Endothelial cell of umbilical vein (primary cell): ENCODE measurements at regions not wholly inside any gene's neighbourhood (a gene's known extent, or its start where the extent isn't known, plus 50 kb on each side); places are given as distances from the start of the nearest gene placed in this dataset.

Experiments
- BruUV-seq: library from RNA; stranded (reverse); fragments of 400-500 nt; replicated peaks from 2 replicates; lab custom pipeline; 2021; lab: Mats Ljungman, UMichigan
- CTCF ChIA-PET: fragments of 300-600, 350-600 bp; sonication (Branson Sonifier 250); formaldehyde crosslinking; loops from one replicate; lab custom pipeline; 2021; ENCODE audit warnings: antibody characterized with exemption, inconsistent platforms; lab: Charles Lee
- POLR2A ChIA-PET: fragments of 300-600, 350-600 bp; sonication (Branson Sonifier 250); formaldehyde crosslinking; loops from one replicate; lab custom pipeline; 2021; ENCODE audit warnings: antibody characterized with exemption, inconsistent platforms; lab: Charles Lee
- DNase-seq: peaks from one replicate; pipeline ENCODE4 v3.0.0-alpha.2; 2011; ENCODE audit warnings: low read depth, low spot score
- FAIRE-seq: peaks from 2 replicates; lab custom pipeline; 2011; peaks lifted over from hg19 to GRCh38; lab: Jason Lieb, UNC
- H2AFZ ChIP-seq: 2 replicates; pipeline ENCODE4 v1.6.0; 2012; ENCODE audit warnings: low read depth, low read length, control low read depth, inconsistent platforms
- H3K27ac ChIP-seq: 2 replicates; pipeline ENCODE4 v1.5.1; 2011; ENCODE audit warnings: low read depth, mild to moderate bottlenecking, control low read depth, low read length, moderate library complexity; ENCODE audit not compliant: insufficient read depth
- H3K27me3 ChIP-seq, 2 experiments: 2 replicates each; pipeline versions ENCODE4 v1.6.0 to v1.6.1; 2011; ENCODE audit warnings: low read length in 2 of 2, mixed read lengths in 1 of 2; ENCODE audit not compliant: control insufficient read depth in 2 of 2, insufficient read depth in 2 of 2
- H3K36me3 ChIP-seq, 2 experiments: 2 replicates in 1 of 2; 3 replicates in 1 of 2; pipeline ENCODE4 v1.5.1; 2011; ENCODE audit warnings: low read length in 2 of 2, mild to moderate bottlenecking in 1 of 2, moderate library complexity in 1 of 2; ENCODE audit not compliant: control insufficient read depth in 2 of 2, insufficient read depth in 2 of 2; ENCODE audit errors: extremely low read depth in 1 of 2
- H3K4me1 ChIP-seq: 3 replicates; pipeline ENCODE4 v1.5.1; 2011; ENCODE audit warnings: mild to moderate bottlenecking, low read length; ENCODE audit not compliant: control insufficient read depth, insufficient read depth; ENCODE audit errors: extremely low read depth
- H3K4me2 ChIP-seq: 2 replicates; pipeline ENCODE4 v1.6.1; 2011; ENCODE audit warnings: low read length, control low read depth, mixed read lengths; ENCODE audit not compliant: insufficient read depth
- H3K4me3 ChIP-seq, 3 experiments: fragments of 200-600 bp in 1 of 3; sonication (generic), shearing (Covaris generic) in 1 of 3; replicated peaks in 1 of 3; 2 replicates each; pipeline ENCODE4 v1.5.1; 2011 to 2016; ENCODE audit warnings: control low read depth in 3 of 3, low read length in 3 of 3, mild to moderate bottlenecking in 2 of 3, inconsistent platforms in 1 of 3, low read depth in 1 of 3, moderate library complexity in 1 of 3; ENCODE audit not compliant: insufficient read depth in 1 of 3
- H3K79me2 ChIP-seq: 2 replicates; pipeline ENCODE4 v1.6.0; 2012; ENCODE audit warnings: low read length, inconsistent platforms; ENCODE audit not compliant: control insufficient read depth, insufficient read depth
- H3K9ac ChIP-seq: replicated peaks from 2 replicates; pipeline ENCODE3; 2011; ENCODE audit warnings: low read length, control low read depth; ENCODE audit not compliant: insufficient read depth; ENCODE audit errors: extremely low read depth
- H3K9me1 ChIP-seq: replicated peaks from 3 replicates; pipeline ENCODE4 v1.6.0; 2011; ENCODE audit warnings: mild to moderate bottlenecking, low read length; ENCODE audit not compliant: control insufficient read depth, insufficient read depth; ENCODE audit errors: extremely low read depth
- H3K9me3 ChIP-seq: replicated peaks from 2 replicates; pipeline ENCODE4 v1.5.1; 2012; ENCODE audit warnings: low read length, inconsistent platforms; ENCODE audit not compliant: control insufficient read depth, insufficient read depth
- H4K20me1 ChIP-seq: replicated peaks from 2 replicates; pipeline ENCODE3; 2011; ENCODE audit warnings: mild to moderate bottlenecking, low read length; ENCODE audit not compliant: control insufficient read depth, insufficient read depth; ENCODE audit errors: extremely low read depth
- CTCF ChIP-seq, 2 donors: IDR thresholded peaks; 1 replicate in 1 of 2; 2 replicates in 1 of 2; pipeline ENCODE4 v1.5.1; 2011; ENCODE audit warnings: low read length in 2 of 2, mild to moderate bottlenecking in 2 of 2, moderate library complexity in 2 of 2, control low read depth in 1 of 2, inconsistent platforms in 1 of 2, low read depth in 1 of 2; ENCODE audit not compliant: insufficient read depth in 1 of 2; ENCODE audit errors: extremely low read depth in 1 of 2
- EZH2 ChIP-seq: IDR thresholded peaks from 2 replicates; pipeline ENCODE4 v1.6.1; 2012; ENCODE audit warnings: borderline replicate concordance, low read depth, mild to moderate bottlenecking, moderate library complexity, low read length, inconsistent platforms; ENCODE audit not compliant: severe bottlenecking
- FOS ChIP-seq: IDR thresholded peaks from 2 replicates; pipeline ENCODE4 v1.6.1; 2011; ENCODE audit warnings: mild to moderate bottlenecking, low read length, moderate library complexity, borderline replicate concordance; ENCODE audit not compliant: insufficient read depth
- GATA2 ChIP-seq: IDR thresholded peaks from 2 replicates; pipeline ENCODE4 v1.7.0; 2011; ENCODE audit warnings: low read depth, mild to moderate bottlenecking, moderate library complexity, mixed read lengths, low read length; ENCODE audit not compliant: insufficient read length, insufficient read depth
- JUN ChIP-seq: IDR thresholded peaks from 2 replicates; pipeline ENCODE4 v1.6.1; 2011; ENCODE audit warnings: borderline replicate concordance, low read depth; ENCODE audit not compliant: insufficient read length, insufficient read depth
- MAX ChIP-seq: IDR thresholded peaks from 2 replicates; pipeline ENCODE4 v1.6.1; 2011; ENCODE audit not compliant: insufficient read depth, insufficient read length
- MYC ChIP-seq: IDR thresholded peaks from one replicate; pipeline ENCODE4 v1.6.1; 2011; ENCODE audit warnings: mild to moderate bottlenecking, low read depth, low read length
- POLR2A ChIP-seq: IDR thresholded peaks from 2 replicates; pipeline ENCODE4 v1.6.1; 2012; ENCODE audit warnings: low read depth, mild to moderate bottlenecking, control low read depth, low read length
- POLR2AphosphoS5 ChIP-seq: IDR thresholded peaks from 2 replicates; pipeline ENCODE4 v1.6.1; 2012; ENCODE audit warnings: low read depth, mild to moderate bottlenecking, control low read depth, low read length, moderate library complexity; ENCODE audit not compliant: insufficient read depth
- dilution Hi-C: fragments of 300-500 bp; cut with MboI; formaldehyde crosslinking; loops from one replicate; pipeline ENCODE4 v1.15.0; 2019; ENCODE audit warnings: low sequenced_read_pairs; ENCODE audit not compliant: extremely low pct_ligation_motif_present
- intact Hi-C: fragments of 100-400 bp; cut with micrococcal nuclease; formaldehyde crosslinking; loops from one replicate; pipeline ENCODE4 v1.10.0; 2022

GRCh38 chr9:134568116-134568515, 73.5 kb upstream of the COL5A1 start:
- H3K9me3 ChIP-seq, result no peaks in the 10 kb centered on the region
- H4K20me1 ChIP-seq, result no peaks in the 10 kb centered on the region
- FAIRE-seq (no peak), DNase-seq (no peak)
- dilution Hi-C loops, result no loop called here
- no TSS peak for BruUV-seq
- H3K9me1 ChIP-seq, result no peaks in the 10 kb centered on the region
- no peak overlapping the region for H2AFZ ChIP-seq
- TF ChIP-seq MAX (no peak), CTCF (IDR thresholded peaks at IDR 0.05; ENCODE audit: extremely low read depth in 1 of 2, insufficient read depth in 1 of 2, low read depth in 1 of 2, low read length in 2 of 2) (no peak)
- H3K4me1 ChIP-seq, result no peaks in the 10 kb centered on the region
- H3K9ac ChIP-seq, result no peak overlapping the region
- ChIA-PET CTCF (interaction anchor here (1.2 kb wide), 1 partner anchor 75 kb away, joined by 3 read pairs; no protein-coding TSS in a partner anchor), POLR2A (no interaction called here)
- H3K27me3 ChIP-seq, result peaks cover 0 to 3% of the 10 kb centered on the region in 2 experiments
- intact Hi-C loops, result no loop called here
- no peak overlapping the region for H3K4me2 ChIP-seq
- H3K79me2 ChIP-seq, result no peaks in the 10 kb centered on the region
- no peak overlapping the region for H3K4me3 ChIP-seq
- no peak overlapping the region for H3K27ac ChIP-seq
- H3K36me3 ChIP-seq, result no peaks in the 10 kb centered on the region

- dilution Hi-C loops, result no loop called here
- Histone ChIP-seq H3K36me3 (no peaks in the 10 kb centered on the region), H3K4me3 (no peak overlapping the region), H3K9ac (no peak overlapping the region), H4K20me1 (no peaks in the 10 kb centered on the region), H3K4me2 (no peak overlapping the region), H2AFZ (no peak overlapping the region), H3K27ac (no peak overlapping the region), H3K79me2 (no peaks in the 10 kb centered on the region), H3K9me1 (no peaks in the 10 kb centered on the region), H3K27me3 (no peaks in the 10 kb centered on the region), H3K9me3 (no peaks in the 10 kb centered on the region), H3K4me1 (no peaks in the 10 kb centered on the region)
- CTCF ChIA-PET, result interaction anchor here (1.2 kb wide), 1 partner anchor 75 kb away, joined by 3 read pairs; no protein-coding TSS in a partner anchor
- POLR2A ChIA-PET, result no interaction called here
- no TSS peak for BruUV-seq
- no peak for DNase-seq
- no peak for FAIRE-seq
- TF ChIP-seq POLR2AphosphoS5 (no peak), EZH2 (no peak), FOS (no peak), JUN (no peak), GATA2 (no peak), POLR2A (no peak), CTCF (IDR thresholded peaks at IDR 0.05; ENCODE audit: extremely low read depth in 1 of 2, insufficient read depth in 1 of 2, low read depth in 1 of 2, low read length in 2 of 2) (no peak), MAX (no peak), MYC (no peak)
- intact Hi-C loops, result no loop called here
Measured at GRCh38 chr9:134568811-134569210, 72.8 kb upstream of the COL5A1 start.
